HFFc6 (cell line): ENCODE measurements at regions not wholly inside any gene's neighbourhood (a gene's known extent, or its start where the extent isn't known, plus 50 kb on each side); places are given as distances from the start of the nearest gene placed in this dataset.

Experiments
- DNase-seq: peaks from one replicate; pipeline ENCODE4 v3.0.0-alpha.2; 2018
- H3K27ac Mint-ChIP-seq: 2 replicates; pipeline ENCODE4 v1.8.0; 2020; ENCODE audit warnings: mild to moderate bottlenecking, mixed read lengths
- H3K27me3 Mint-ChIP-seq: 2 replicates; pipeline ENCODE4 v1.8.0; 2021; ENCODE audit warnings: mild to moderate bottlenecking, moderate library complexity, mixed read lengths; ENCODE audit not compliant: insufficient read depth
- H3K36me3 Mint-ChIP-seq: 2 replicates; pipeline ENCODE4 v1.8.0; 2021; ENCODE audit warnings: low read depth, mixed read lengths
- H3K4me1 Mint-ChIP-seq: 2 replicates; pipeline ENCODE4 v1.8.0; 2020; ENCODE audit warnings: low read depth, mixed read lengths
- H3K4me3 Mint-ChIP-seq: 2 replicates; pipeline ENCODE4 v1.8.0; 2020; ENCODE audit warnings: mild to moderate bottlenecking, moderate library complexity, mixed read lengths
- H3K9me3 Mint-ChIP-seq: 2 replicates; pipeline ENCODE4 v1.8.0; 2020; ENCODE audit warnings: mild to moderate bottlenecking, mixed read lengths
- TF ChIP-seq, protein P1 (sequence below): fragments of 200-600 bp; sonication (generic); IDR thresholded peaks from 2 replicates; pipeline ENCODE4 v1.5.0; 2021; ENCODE audit warnings: antibody characterized with exemption, mild to moderate bottlenecking

DNA sequence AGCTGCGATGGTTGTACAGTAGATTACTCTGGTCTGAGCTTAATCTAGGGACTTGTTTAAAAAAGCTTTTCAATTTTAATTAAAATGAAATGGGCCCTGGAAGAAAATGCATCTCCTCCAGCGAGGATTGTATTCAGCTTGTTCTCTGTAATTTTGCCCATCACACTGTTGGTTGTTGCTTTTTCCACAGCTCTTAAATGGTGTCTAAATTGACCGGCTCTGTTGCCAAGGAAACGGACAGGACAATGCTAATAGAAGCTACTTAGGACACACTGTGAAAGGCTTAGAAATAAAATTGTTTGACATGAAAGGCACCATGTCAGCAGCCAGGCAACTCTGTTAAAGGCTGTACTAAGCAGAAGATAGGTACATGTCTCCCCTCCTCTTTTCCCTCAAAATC lies 116.7 kb upstream of the NRSN1 start:
- no peak for DNase-seq
- Mint-ChIP-seq H3K4me1 (no peaks in the 10 kb centered on the region), H3K36me3 (peaks cover 4% of the 10 kb centered on the region; the same call in 1 of the 2 replicates), H3K4me3 (no peak overlapping the region), H3K9me3 (peaks cover 67% of the 10 kb centered on the region), H3K27ac (no peak overlapping the region), H3K27me3 (no peaks in the 10 kb centered on the region)
- TF ChIP-seq, protein P1, sequence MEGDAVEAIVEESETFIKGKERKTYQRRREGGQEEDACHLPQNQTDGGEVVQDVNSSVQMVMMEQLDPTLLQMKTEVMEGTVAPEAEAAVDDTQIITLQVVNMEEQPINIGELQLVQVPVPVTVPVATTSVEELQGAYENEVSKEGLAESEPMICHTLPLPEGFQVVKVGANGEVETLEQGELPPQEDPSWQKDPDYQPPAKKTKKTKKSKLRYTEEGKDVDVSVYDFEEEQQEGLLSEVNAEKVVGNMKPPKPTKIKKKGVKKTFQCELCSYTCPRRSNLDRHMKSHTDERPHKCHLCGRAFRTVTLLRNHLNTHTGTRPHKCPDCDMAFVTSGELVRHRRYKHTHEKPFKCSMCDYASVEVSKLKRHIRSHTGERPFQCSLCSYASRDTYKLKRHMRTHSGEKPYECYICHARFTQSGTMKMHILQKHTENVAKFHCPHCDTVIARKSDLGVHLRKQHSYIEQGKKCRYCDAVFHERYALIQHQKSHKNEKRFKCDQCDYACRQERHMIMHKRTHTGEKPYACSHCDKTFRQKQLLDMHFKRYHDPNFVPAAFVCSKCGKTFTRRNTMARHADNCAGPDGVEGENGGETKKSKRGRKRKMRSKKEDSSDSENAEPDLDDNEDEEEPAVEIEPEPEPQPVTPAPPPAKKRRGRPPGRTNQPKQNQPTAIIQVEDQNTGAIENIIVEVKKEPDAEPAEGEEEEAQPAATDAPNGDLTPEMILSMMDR = no peak

DNA sequence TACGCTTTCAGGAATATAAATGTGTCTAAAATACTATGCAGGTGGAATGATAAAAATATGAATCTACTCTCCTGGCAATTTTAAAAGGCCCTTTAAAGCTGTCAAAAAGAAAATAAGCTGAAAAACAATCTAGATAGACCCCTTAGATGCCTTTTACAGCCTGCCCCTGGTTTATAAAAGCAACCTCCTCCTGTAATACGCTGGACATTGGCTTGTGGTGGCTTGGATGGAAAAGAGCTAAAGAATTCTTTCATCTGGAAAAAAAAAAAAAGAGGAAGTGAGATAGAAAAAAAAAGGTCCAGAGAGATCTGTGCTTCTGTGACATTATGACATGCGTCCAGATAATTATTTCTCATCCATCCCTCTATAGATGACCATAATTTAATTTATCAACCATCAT lies 115.9 kb upstream of the NRSN1 start:
- TF ChIP-seq, protein P1 = no peak
- H3K4me3 Mint-ChIP-seq = no peak overlapping the region
- H3K27me3 Mint-ChIP-seq = no peaks in the 10 kb centered on the region
- no peak for DNase-seq
- H3K36me3 Mint-ChIP-seq = peaks cover 4% of the 10 kb centered on the region; the same call in 1 of the 2 replicates
- H3K9me3 Mint-ChIP-seq = peaks cover 66% of the 10 kb centered on the region
- no peaks in the 10 kb centered on the region for H3K4me1 Mint-ChIP-seq
- H3K27ac Mint-ChIP-seq = no peak overlapping the region

DNA sequence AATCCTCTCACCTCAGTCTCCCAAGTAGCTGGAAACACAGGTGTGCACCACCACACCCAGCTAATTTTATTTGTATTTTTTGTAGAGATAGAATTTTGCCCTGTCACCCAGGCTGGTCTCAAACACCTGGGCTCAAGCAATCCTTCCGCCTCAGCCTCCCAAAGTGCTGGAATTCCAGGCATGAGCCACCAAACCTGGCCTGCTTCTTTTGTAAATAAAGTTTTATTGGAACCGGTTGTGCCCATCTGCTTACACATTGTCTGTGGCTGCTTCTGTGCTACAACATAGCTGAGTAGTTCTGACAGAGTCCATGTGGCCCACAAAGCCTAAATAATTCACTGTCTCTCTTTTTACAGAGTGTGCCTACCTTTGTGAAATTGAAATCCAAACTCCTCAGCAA lies 109.7 kb upstream of the NRSN1 start:
- Mint-ChIP-seq H3K4me3 (no peak overlapping the region), H3K36me3 (peaks cover 6% of the 10 kb centered on the region; the same call in 1 of the 2 replicates), H3K27me3 (no peaks in the 10 kb centered on the region), H3K27ac (no peak overlapping the region), H3K9me3 (peaks cover 63% of the 10 kb centered on the region), H3K4me1 (no peaks in the 10 kb centered on the region)
- no peak for DNase-seq
- TF ChIP-seq, protein P1 = no peak

DNA sequence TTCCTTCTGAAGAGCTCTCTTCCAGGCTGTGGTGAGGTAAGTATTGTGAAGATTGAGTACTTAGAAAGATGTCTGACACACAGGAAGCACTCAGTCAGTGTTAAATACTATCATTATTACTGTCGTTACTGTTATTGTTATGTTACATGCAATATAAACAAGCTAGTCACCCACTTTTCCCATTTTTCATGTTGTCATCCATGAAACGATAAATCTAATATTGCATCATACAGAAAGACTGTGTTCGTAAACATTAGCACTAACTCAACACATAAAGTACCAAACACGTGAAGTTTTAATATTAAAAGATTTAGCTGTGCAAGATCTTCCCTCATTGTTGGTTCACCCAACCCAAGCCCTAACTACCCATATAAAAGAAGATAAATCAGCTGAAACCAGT lies 109.2 kb upstream of the NRSN1 start:
- Mint-ChIP-seq H3K9me3 (peaks cover 65% of the 10 kb centered on the region), H3K4me3 (no peak overlapping the region), H3K27ac (no peak overlapping the region), H3K4me1 (no peaks in the 10 kb centered on the region), H3K36me3 (peaks cover 6% of the 10 kb centered on the region; the same call in 1 of the 2 replicates), H3K27me3 (no peaks in the 10 kb centered on the region)
- no peak for DNase-seq
- TF ChIP-seq, protein P1 = no peak

DNA sequence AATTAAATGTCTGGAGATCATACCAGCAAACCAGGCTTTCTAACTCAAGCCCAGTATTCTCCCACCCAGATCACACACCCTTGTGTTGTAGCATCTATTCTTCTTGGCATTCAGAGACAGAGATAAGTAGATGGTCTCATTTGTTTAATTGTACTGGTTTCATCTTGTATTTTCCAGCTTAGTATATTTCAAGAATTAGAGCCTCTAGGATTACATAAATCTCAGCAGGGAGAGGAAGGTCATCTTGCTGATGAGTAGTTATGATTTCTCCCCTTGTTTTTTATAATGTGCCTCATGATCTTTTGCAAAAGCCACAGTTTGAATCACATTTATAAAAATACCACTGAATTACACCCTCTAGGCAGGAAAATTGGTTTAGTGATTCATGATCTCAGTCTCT lies 106.6 kb upstream of the NRSN1 start:
- Mint-ChIP-seq H3K4me1 (no peaks in the 10 kb centered on the region), H3K27ac (no peak overlapping the region), H3K4me3 (no peak overlapping the region), H3K27me3 (no peaks in the 10 kb centered on the region), H3K9me3 (peaks cover 71% of the 10 kb centered on the region), H3K36me3 (peaks cover 10% of the 10 kb centered on the region; the same call in 1 of the 2 replicates)
- no peak for DNase-seq
- TF ChIP-seq, protein P1 = no peak

DNA sequence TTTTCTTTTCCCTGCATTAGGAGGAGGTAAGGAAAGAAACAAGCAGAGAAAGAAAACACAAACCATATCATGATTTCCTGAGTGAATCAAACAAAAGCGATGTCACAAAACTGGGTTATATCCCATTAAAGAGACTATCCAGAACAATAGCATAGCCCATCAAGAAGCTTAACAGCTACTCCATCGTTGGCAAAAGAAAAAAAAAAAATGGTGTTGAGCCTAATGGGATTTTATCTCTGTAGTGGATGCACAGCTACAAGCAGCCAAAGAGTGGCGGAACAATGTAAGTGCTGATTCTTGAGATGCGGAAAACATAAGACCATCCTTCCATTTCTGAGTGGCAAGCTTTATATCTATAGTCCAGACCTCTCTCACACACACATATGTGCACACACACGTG lies 106.2 kb upstream of the NRSN1 start:
- Mint-ChIP-seq H3K4me3 (no peak overlapping the region), H3K4me1 (no peaks in the 10 kb centered on the region), H3K27me3 (no peaks in the 10 kb centered on the region), H3K27ac (no peak overlapping the region), H3K36me3 (peaks cover 10% of the 10 kb centered on the region; the same call in 1 of the 2 replicates), H3K9me3 (peaks cover 70% of the 10 kb centered on the region)
- TF ChIP-seq, protein P1 = no peak
- DNase-seq = no peak
